GM21717 (cell line): ENCODE measurements at regions not wholly inside any gene's neighbourhood (a gene's known extent, or its start where the extent isn't known, plus 50 kb on each side); places are given as distances from the start of the nearest gene placed in this dataset.
"Not testable (repeated sequence)": the region's sequence is repeated elsewhere in the genome, so short reads cannot be mapped to it uniquely, and the experiment has no call there.

Experiments
- ATAC-seq: cut with Tn5 transposase; IDR thresholded peaks from one replicate; pipeline ENCODE4 v1.9.1; 2021; ENCODE audit warnings: mild to moderate bottlenecking, moderate library complexity; ENCODE audit not compliant: unreplicated experiment

DNA sequence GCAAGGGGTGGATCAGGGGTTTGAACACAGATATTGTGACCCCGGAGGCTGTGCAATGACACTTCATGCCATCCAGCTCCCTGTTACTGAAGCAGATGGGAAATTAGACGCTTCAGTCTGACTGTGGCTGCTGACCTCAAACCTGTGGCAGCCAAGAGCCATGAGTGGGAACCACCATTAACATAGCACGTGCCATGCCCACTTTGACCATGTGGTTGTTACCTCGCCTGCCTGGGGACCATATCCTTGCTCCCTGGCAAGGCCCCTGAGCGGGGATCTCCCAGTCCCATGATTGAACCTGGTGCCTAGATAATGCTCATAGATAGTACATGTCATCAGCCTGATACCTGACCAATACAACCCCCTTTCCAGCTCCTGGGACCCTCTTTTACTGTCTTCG lies 68.9 kb downstream of the CYP26B1 start:
- ATAC-seq, result no peak

DNA sequence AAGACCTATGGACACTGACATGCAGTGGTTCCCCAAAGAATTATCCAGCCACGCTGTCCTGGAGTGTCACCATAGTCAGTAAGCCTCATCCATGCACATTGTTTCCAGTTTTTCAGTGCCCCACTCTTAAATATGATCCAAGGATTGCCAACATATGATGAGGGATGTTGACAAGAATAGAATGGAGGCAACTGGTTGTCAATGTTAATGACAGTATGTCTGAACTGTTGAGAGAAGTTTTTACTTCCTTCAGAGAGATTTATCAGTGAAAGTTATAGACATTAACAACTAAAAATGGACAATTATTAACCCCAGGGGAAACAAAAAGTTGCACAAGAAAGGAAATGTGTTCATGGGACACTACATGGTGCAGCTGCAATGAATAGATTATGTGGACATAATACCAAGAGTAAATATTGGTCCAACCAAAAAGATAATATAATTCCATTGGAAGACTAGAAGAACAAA lies 69.9 kb downstream of the CYP26B1 start:
- ATAC-seq, result no peak

DNA sequence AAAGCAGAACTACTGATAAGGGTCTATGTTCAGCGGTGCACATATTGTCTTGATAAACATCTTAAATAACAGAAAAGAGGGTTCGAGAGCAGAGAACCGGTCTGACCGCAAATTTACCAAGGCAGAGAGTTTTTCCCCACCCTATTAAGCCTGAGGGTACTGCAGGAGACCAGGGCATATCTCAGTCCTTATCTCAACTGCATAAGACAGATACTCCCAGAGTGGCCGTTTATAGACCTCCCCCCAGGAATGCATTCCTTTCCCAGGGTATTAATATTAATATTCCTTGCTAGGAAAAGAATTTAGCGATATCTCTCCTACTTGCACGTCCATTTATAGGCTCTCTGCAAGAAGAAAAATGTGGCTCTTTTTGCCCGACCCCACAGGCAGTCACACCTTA lies 74.3 kb downstream of the CYP26B1 start:
- not testable (repeated sequence) for ATAC-seq

DNA sequence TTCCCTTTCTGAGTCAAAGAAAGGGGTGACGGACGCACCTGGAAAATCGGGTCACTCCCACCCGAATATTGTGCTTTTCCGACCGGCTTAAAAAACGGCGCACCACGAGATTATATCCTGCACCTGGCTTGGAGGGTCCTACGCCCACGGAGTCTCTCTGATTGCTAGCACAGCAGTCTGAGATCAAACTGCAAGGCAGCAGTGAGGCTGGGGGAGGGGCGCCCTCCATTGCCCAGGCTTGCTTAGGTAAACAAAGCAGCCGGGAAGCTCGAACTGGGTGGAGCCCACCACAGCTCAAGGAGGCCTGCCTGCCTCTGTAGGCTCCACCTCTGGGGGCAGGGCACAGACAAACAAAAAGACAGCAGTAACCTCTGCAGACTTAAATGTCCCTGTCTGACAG lies 83.5 kb downstream of the CYP26B1 start:
- not testable (repeated sequence) for ATAC-seq

DNA sequence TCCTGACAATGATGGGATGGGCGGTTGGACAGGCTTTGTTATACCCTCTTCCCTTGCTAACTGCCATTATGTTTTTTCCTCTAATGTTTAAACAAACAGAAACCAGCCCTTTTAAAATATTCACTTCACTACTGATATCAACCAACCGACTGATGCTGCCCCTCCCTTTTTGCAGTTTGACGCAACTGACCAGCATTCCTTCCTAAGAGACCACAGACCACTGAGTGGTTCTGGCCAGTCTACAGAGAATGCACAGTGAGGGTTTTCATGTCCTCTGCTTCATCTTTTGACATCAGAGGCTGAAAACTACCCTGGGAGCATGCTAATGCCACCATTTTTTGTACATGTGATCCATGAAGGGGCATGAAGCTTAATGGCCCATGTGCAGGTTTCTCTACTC lies 85.3 kb downstream of the CYP26B1 start:
- ATAC-seq, result no peak

DNA sequence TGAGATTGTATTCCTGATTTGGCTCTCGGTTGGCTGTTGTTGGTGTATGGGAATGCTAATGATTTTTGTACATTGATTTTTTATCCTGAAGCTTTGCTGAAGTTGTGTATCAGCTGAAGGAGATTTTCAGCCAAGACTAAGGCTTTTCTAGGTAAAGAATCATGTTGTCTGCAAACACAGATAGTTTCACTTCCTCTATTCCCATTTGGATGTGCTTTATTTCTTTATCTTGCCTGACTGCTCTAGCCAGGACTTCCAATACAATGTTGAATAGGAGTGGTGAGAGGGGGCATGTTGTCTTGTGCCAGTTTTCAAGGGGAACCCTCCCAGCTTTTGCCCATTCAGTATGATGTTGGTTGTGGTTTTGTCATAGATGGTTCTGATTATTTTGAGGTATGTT lies 90.4 kb downstream of the CYP26B1 start:
- no peak for ATAC-seq

DNA sequence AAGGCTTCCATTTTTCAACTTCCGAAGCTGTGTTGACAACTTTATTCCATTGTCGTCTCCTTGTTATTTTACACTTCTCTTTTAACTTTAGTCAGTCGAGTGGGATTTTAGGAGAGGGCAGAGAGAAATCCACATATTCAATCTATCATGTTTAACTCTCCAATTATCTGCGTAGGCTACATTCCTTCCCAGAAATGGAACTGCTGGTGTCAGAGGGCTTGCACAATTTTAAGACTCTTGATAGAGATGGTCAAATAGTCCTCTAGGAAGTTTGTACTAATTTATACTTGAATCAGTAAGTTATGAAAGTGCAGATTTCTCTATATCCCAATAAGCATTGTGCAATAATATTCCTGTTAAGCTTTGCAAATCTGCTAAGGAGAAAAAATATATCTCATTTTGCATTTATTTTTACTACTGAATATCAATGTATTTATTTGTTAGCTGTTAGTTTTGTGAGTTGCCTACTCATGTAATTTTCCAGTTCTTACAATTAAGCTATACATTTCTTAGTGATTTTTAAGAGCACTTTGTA lies 95.6 kb downstream of the CYP26B1 start:
- ATAC-seq, result no peak

DNA sequence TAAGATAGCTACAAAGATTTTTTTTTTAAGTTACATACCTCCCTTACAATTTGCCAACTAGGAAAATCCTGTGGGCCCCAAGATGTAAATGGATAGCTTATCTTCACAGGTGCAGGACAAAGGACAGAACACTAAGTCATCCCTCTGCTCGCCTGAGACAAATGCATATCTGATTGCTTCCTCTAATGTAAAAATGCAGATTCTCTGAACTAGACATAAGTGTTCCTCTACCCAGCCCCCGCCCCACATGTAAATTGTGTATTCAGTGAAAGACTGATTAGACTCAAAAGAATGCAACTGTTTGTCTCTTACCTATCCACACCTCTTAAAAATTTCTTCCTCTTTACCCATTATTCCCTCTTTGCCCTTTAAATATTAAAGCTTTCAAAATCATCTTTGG lies 96.5 kb downstream of the CYP26B1 start:
- no peak for ATAC-seq

DNA sequence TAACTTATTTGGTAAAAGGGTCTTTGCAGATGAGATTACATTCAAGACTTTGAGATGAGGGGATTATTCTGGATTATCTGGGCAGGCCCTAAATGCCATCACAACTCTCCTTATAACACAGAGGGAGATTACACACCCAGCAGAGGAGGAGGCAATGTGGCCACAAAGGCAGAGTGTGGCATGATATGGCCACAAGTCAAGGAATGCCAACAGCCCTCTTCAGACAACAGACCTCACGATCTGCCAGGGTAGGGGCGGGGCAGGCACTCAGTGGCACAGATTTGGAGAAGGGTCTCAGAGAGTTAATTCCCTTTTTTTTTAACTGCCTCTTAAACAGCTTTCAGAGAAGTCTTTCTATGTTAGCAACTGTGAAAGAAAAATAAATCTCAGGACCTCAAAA lies 96.9 kb downstream of the CYP26B1 start:
- no peak for ATAC-seq

DNA sequence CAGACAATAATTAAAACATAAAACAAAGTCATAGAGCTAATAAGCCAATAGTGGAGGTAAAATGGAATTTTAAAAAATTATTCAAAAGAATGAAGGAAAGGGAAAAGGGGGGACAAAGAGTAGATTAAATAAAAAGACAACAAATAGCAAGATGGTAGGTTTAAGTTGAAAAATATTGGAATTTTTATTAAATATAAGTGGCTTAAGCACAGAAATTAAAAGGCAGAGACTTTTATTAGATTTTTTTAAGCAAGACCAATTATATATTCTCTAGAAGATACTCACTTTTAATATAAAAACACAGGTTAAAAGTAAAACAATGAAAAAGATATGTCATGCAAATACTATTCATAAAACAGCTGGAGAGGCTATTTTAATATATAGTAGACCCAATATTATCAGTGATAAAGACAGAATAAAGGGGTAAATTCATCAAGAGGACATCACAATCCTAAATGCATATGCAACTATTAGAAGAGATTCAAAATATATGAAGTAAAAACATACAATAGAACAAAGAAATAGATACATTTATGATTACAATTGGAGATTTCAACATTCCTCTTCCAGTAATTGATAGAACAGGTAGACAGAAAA lies 98.7 kb downstream of the CYP26B1 start:
- no peak for ATAC-seq

DNA sequence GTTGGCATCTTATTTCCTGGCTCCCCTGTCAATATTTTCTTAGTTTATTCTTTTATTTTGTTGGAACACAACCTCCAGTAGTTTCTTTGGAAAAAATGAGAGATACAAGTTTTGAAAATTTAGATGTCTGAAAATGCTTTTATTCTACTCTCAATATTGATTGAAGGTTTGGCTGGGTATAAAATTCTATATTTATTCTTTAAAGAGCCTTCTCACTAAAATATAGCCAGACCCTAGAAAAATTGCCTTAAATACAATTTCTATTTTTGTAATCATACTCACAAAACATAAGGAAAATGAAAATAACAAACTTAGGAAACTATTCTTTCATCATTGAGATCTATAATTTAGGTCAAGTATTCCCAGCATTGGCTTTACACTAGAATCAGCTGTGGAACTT lies 103.7 kb downstream of the CYP26B1 start:
- no peak for ATAC-seq

DNA sequence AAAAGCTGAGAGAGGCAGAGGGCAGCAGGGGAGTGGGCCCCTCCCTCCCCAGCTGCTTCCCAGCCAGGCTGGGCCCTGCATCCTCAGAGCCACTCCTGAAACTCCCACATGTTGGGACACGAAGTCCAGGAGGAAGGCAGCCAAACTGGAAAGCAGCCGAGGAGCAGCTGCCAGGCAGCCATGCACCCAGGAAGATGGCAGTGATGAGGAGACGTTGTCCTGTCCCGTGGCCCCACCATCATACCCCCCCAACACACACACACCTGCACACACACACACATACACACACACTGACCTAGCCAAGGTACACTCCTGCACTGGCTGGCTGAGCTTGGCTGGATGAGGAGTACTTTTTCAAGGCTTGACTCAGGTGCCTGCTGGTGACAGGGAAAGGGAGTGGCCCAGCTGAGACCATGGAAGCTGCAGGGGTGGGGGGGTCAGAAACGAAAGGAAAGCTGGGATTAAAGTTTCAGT lies 106.0 kb downstream of the CYP26B1 start:
- no peak for ATAC-seq

DNA sequence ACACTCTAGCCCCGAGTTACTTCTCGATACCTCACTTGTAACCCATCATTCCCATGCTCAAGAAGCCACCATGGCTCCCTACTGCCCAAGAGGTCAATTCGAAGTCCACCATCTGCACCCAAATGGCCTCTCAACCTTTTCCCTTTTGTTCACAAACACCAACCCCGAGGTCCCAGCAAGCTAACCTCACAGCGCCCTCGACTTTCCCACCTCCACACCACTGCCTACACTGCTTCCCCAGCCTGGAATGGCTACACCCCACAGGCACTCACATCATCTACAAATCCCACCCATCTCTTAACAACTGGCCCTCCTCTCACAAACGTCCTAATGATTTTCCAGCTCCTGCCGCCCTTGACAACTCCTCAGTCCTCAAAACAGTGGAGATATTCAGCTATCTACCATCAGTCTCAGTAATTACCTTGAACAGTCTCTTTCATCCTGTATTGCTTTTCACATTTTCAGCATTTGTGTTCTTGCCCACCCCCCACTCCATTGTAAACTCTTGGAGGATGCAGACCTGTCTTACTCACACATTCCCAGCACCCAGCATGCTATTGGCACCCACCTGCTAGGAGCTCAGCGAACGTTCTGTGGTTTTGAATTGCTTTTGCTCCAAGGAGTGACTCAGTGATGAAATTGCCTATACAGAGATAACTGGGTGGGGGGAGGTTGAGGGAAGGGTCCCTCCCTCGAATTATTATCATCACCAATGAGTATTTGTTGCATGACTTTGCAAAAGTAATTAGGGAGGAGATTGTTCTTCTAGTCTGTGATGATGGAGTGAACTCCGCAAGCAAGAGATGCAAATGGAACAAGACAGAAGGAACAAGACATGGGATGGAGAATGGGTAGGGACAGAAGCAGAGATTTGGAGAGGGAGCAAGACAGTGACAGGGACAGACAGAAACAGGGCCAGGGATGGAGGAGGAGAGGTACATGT lies 106.8 kb downstream of the CYP26B1 start:
- no peak for ATAC-seq

DNA sequence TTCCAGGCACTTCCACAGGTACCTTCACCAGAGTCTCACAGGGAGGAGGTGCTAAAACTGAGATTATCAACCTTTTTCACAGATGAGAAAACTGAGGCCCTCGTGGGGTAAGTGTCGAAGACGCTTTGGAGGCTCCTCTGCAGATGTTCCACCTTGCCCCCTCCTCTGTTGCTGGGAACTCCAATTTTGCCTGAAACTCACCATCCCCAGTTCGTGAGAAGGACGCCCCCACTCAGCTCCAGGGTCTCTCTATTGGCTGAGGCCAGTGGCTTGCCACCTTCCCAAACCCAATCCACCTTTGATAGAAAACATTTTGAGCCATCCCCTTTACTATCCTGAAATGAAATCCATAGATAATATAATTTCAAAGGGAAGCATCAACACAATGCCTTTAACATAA lies 109.1 kb downstream of the CYP26B1 start:
- no peak for ATAC-seq

DNA sequence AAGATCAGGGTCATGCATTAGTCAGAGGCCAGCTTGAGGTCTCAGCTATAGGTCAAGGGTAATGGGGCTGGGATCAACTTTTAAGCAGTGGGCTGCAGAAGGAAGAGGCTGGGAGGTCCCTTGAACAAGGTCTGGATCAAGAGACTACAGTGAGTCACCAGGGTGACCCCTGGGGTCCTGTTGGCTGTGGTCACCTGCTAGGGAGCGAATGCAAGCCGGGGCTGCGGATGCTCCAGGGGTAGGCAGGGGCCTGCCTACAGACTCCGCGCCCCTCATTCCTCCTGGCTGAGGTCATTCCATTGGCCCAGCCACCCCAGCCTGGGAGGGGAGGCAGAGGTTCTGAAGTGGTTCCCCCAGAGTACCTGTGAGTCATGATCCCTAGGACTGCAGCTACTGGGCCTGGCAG lies 110.4 kb downstream of the CYP26B1 start:
- ATAC-seq, result no peak

DNA sequence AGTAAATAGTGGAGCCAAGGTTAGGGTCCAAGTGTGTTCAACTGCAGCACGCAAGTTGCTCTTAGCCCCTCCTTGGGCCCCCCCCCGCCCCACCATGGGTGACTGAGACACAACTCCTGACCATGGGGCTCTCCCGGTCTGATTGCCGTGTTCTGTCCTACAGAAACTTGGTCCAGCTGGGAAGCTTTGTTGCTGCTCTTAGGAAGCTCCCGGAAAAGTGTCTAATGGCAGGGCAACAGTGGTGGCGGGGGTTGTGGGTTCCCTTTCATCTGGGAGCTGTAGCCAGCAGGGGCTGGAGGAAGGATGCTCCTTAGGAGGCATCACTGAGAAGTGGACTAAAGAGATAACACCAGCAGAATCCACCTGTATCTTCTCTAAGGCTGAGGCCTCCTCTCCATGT lies 111.1 kb downstream of the CYP26B1 start:
- no peak for ATAC-seq

DNA sequence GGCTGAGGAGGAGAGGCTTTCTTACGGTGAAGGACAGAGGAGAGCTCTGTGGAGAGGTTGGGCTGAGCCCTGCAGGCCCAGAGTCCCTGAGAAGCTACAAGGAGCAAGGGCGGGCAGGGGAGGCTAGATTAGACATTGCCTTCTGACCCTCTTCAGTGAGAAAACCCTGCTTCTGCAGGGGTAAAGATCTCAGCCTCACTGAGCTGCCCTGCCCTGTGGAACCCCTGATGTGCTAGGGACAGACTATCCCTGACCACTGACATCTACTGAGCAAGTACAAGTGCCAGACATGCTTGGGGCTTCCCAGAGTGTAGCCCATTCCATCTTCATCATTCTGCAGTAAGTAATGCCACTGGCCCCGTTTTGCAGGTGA lies 111.5 kb downstream of the CYP26B1 start:
- no peak for ATAC-seq

DNA sequence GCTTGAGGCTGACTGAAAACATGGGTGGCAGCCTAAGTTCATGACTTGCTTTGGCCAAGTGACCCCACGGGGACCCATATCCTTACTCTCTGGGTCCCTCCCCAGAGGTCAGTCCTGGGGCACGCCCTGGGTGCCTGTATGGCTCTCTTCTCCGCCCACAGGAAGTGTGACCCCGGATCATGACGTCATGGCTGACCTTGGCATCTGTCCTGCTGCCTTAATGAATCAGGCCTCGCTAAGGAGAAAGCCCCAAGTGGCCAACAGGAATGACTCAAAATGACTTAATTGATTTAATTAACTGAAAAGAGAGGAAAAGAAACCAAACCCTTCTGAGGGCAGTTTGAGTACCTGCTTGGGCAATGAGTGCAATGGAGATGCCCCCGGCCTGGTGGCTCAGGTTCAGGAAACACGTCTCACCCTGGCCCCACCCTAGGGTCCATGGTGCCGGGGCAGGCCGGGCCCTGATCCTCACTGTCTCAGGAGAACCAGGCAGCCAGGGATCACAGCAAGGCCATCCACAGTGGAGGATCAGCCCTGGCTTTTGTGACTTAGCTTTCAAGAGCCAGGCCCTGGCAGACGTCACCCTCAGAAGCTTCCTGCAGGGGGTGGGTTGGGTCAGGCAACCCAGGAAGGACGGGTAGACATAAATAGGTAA lies 112.0 kb downstream of the CYP26B1 start:
- ATAC-seq, result no peak

DNA sequence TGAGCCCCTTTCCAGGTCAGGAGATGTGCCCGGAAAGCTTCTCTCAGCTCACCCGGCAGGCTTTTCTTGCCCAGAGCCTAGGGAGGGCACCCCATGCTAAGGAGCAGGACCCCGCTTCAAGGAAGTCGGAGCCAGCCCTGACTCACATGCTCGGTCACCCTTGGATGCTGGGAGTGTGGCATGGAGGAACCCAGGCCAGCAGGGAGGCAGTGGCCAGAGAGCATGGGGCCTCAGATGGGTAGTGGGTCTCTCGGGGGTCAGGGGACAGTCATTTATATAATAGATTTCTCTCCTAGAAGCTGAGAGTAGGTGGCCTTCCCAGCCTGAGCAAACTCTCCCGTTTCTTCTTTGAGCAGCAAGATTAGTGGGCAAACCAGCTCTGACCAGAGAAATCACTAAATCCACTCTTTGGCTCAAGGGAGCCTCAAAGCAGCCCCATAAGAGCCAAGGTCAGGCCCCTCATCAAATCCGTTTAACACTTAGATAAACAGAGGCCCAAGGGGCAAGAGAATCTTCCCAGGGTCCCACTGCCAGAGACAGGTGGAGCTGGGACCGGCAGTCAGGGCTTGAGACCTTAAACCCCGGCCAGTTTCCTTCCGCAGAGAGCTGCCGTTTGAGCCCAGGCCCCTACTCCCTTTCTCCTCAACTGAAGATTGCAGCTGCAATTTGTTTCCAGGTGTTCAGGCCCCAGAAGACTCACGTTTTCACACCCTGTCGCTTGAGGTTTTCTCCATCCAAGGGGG lies 113.1 kb downstream of the CYP26B1 start:
- no peak for ATAC-seq

DNA sequence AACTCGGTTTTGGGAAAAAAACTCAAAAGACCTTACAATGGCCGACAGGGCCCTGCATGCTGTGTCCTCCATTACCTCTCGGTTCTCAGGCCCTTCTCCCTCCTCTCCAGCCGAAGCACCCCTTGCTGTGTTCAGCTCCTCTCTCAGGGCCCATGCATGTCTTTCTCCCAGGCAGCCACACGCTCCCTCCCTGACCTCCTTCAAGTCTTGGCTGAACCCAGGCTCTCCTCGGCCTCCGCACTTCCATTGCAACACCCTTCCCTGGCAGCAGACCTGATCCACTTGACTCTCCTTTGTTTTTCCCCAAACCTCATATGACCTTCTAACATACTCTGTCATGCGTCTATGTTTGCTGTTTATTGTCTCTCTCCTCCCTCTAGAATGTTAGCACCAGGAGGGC lies 114.0 kb downstream of the CYP26B1 start:
- ATAC-seq, result no peak
